Right lobe of liver (tissue), 4 donors: ENCODE measurements at regions not wholly inside any gene's neighbourhood (a gene's known extent, or its start where the extent isn't known, plus 50 kb on each side); places are given as distances from the start of the nearest gene placed in this dataset.

ENCODE experiments used
- CTCF ChIP-seq, 4 donors: fragments of 200-600 bp in 3 of 4; fragments of 450-650 bp in 1 of 4; IDR thresholded peaks; one replicate each; pipeline versions ENCODE4 v1.5.1 to v1.8.0; 2016 to 2022; ENCODE audit warnings: antibody characterized with exemption in 4 of 4, mild to moderate bottlenecking in 2 of 4
- POLR2A ChIP-seq: fragments of 450-650 bp; IDR thresholded peaks from one replicate; pipeline ENCODE4 v1.6.1; 2017; ENCODE audit warnings: antibody characterized with exemption, mild to moderate bottlenecking
- donor health status: DM: no; HTN: no; CAD: no.
- donor health status: DM: no; HTN: no; CAD: no.
- donor health status: DM: no; HTN: yes; CAD: no.

DNA sequence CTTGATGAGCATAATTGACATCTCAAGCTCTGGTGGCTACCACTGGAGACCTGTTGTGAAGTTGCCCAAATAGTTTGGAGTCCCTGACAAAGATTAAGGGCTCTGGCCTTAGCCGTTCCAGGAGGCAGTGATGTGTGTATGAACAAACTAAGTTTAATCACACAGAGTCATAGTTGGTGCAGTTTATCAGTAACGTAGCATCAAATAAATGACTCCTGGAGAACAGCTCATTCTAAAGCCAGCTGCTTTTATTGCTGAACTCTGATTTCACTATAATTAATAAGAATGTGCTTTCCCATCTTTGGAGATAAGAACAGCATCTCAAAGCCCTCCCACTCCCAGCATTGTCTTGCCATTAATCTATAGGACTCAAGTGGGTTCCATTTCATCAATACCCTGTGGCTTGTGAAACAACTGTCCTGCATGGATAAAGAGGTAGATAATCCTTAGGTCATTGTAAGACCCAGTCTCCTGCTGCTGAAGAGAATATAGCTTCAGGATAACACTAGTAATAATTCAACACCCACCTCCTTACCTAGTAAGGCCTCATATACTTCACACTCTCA, 211.4 kb upstream of the THUMPD2 start:
- TF ChIP-seq CTCF (IDR thresholded peaks at IDR 0.05) (no peak), POLR2A (no peak)
